Stomach (tissue), 4 donors: ENCODE measurements at regions not wholly inside any gene's neighbourhood (a gene's known extent, or its start where the extent isn't known, plus 50 kb on each side); places are given as distances from the start of the nearest gene placed in this dataset.
A peak's percentile ranks its signal among the peaks of the same experiment; 100 is the strongest.

ENCODE experiments used
- CTCF ChIP-seq, 7 experiments: fragments of 450-650 bp in 4 of 7; fragments of 200-600 bp in 3 of 7; sonication (generic) in 3 of 7; IDR thresholded peaks; one replicate each; pipeline ENCODE4 v1.5.1; 2016 to 2019; ENCODE audit warnings: antibody characterized with exemption in 7 of 7, control low read depth in 2 of 7, mild to moderate bottlenecking in 1 of 7
- POLR2A ChIP-seq, 4 donors: fragments of 450-650 bp; IDR thresholded peaks; one replicate each; pipeline ENCODE4 v1.6.1; 2016; ENCODE audit warnings: antibody characterized with exemption in 4 of 4, control low read depth in 2 of 4, mild to moderate bottlenecking in 1 of 4, moderate library complexity in 1 of 4
- POLR2AphosphoS5 ChIP-seq, 3 donors: sonication (generic); formaldehyde crosslinking; IDR thresholded peaks; one replicate each; pipeline ENCODE4 v1.6.1; 2016; ENCODE audit warnings: antibody characterized with exemption in 3 of 3

DNA sequence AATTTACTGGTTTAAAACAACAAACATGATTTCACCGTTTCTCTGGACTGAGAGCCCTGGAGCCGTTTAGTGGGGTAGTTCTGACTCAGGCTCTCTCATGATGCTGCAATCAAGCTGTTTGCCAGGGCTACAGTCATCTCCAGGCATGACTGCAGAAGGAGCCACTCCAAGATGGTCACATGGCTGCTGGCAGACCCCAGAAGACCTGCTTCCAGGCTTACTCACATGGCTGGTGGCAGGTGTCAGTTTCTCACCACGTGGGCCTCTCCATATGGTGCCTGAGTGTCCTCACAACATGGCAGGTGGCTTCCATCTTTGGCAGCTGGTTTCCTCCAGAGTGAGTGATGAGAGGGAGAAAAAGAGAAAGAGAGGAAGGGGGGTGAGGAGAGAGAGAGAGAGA, 378.3 kb upstream of the RGMA start:
- TF ChIP-seq CTCF (IDR thresholded peaks at IDR 0.05) (no peak), POLR2AphosphoS5 (IDR thresholded peaks at IDR 0.05) (peak in 1 of 3 donors; percentile 31), POLR2A (IDR thresholded peaks at IDR 0.05) (no peak)
